Muscle layer of duodenum (tissue), 2 donors: ENCODE measurements at regions not wholly inside any gene's neighbourhood (a gene's known extent, or its start where the extent isn't known, plus 50 kb on each side); places are given as distances from the start of the nearest gene placed in this dataset.

ENCODE experiments used
- H3K27ac ChIP-seq: one replicate; pipeline ENCODE4 v1.7.0; 2013; ENCODE audit warnings: mild to moderate bottlenecking, low read length
- H3K27me3 ChIP-seq: one replicate; pipeline ENCODE4 v1.7.0; 2013; ENCODE audit warnings: low read depth, mild to moderate bottlenecking, control low read depth, low read length
- H3K36me3 ChIP-seq, 2 donors: one replicate each; pipeline ENCODE4 v1.7.0; 2013; ENCODE audit warnings: low read length in 2 of 2, control low read depth in 1 of 2, mild to moderate bottlenecking in 1 of 2; ENCODE audit not compliant: insufficient read depth in 2 of 2, control insufficient read depth in 1 of 2
- H3K4me1 ChIP-seq, 2 donors: one replicate each; pipeline ENCODE4 v1.7.0; 2013; ENCODE audit warnings: low read length in 2 of 2, mild to moderate bottlenecking in 2 of 2, control low read depth in 1 of 2, moderate library complexity in 1 of 2; ENCODE audit not compliant: insufficient read depth in 2 of 2, control insufficient read depth in 1 of 2
- H3K4me3 ChIP-seq, 2 donors: one replicate each; pipeline ENCODE4 v1.7.0; 2013; ENCODE audit warnings: low read length in 2 of 2, low read depth in 1 of 2, mild to moderate bottlenecking in 1 of 2
- H3K9me3 ChIP-seq, 2 donors: one replicate each; pipeline ENCODE4 v1.7.0; 2013; ENCODE audit warnings: low read length in 2 of 2, control low read depth in 1 of 2, mild to moderate bottlenecking in 1 of 2; ENCODE audit not compliant: control insufficient read depth in 1 of 2
- donor health status: healthy.

- Histone ChIP-seq H3K4me1 (no peaks in the 10 kb centered on the region), H3K4me3 (no peak overlapping the region), H3K27me3 (no peaks in the 10 kb centered on the region)
These were observed 208.0 kb downstream of the GPR37 start for GRCh38 chr7:124557587-124557986.

GRCh38 chr7:124557101-124557500 lies 208.5 kb downstream of the GPR37 start:
- H3K4me1 ChIP-seq: no peaks in the 10 kb centered on the region
- no peak overlapping the region for H3K4me3 ChIP-seq
- H3K27me3 ChIP-seq: no peaks in the 10 kb centered on the region
- no peaks in the 10 kb centered on the region for H3K9me3 ChIP-seq
- H3K36me3 ChIP-seq: no peaks in the 10 kb centered on the region
- no peak overlapping the region for H3K27ac ChIP-seq

More at GRCh38 chr7:124557587-124557986, 208.0 kb downstream of the GPR37 start:
- H3K9me3 ChIP-seq: no peaks in the 10 kb centered on the region
- H3K36me3 ChIP-seq: no peaks in the 10 kb centered on the region
- H3K27ac ChIP-seq: no peak overlapping the region

- Histone ChIP-seq H3K36me3 (no peaks in the 10 kb centered on the region), H3K4me1 (no peaks in the 10 kb centered on the region), H3K4me3 (no peak overlapping the region), H3K9me3 (no peaks in the 10 kb centered on the region), H3K27me3 (no peaks in the 10 kb centered on the region), H3K27ac (no peak overlapping the region)
These were observed 212.1 kb downstream of the GPR37 start for GRCh38 chr7:124553502-124553901.

- Histone ChIP-seq H3K4me3 (no peak overlapping the region), H3K9me3 (no peaks in the 10 kb centered on the region), H3K4me1 (no peaks in the 10 kb centered on the region), H3K36me3 (no peaks in the 10 kb centered on the region), H3K27ac (no peak overlapping the region), H3K27me3 (no peaks in the 10 kb centered on the region)
These were observed 213.4 kb downstream of the GPR37 start for GRCh38 chr7:124552217-124552616.

GRCh38 chr7:124550036-124550435 lies 215.6 kb downstream of the GPR37 start:
- no peaks in the 10 kb centered on the region for H3K27me3 ChIP-seq
- no peak overlapping the region for H3K4me3 ChIP-seq
- no peaks in the 10 kb centered on the region for H3K36me3 ChIP-seq
- H3K9me3 ChIP-seq: no peaks in the 10 kb centered on the region
- no peaks in the 10 kb centered on the region for H3K4me1 ChIP-seq
- no peak overlapping the region for H3K27ac ChIP-seq

GRCh38 chr7:124542476-124542875 lies 223.1 kb downstream of the GPR37 start:
- Histone ChIP-seq H3K27me3 (no peaks in the 10 kb centered on the region), H3K36me3 (no peaks in the 10 kb centered on the region), H3K4me3 (no peak overlapping the region), H3K4me1 (no peaks in the 10 kb centered on the region), H3K27ac (no peak overlapping the region), H3K9me3 (no peaks in the 10 kb centered on the region)

GRCh38 chr7:124536156-124536762 lies 229.3 kb downstream of the GPR37 start:
- H3K27ac ChIP-seq: no peak overlapping the region
- H3K4me1 ChIP-seq: no peaks in the 10 kb centered on the region
- no peaks in the 10 kb centered on the region for H3K27me3 ChIP-seq
- no peaks in the 10 kb centered on the region for H3K36me3 ChIP-seq
- H3K4me3 ChIP-seq: no peak overlapping the region
- H3K9me3 ChIP-seq: no peaks in the 10 kb centered on the region

GRCh38 chr7:124532166-124532565 lies 233.4 kb downstream of the GPR37 start:
- Histone ChIP-seq H3K4me3 (no peak overlapping the region), H3K27me3 (no peaks in the 10 kb centered on the region), H3K9me3 (peaks cover 0 to 5% of the 10 kb centered on the region in 2 donors), H3K36me3 (no peaks in the 10 kb centered on the region), H3K4me1 (no peaks in the 10 kb centered on the region), H3K27ac (no peak overlapping the region)

- Histone ChIP-seq H3K4me3 (no peak overlapping the region), H3K4me1 (no peaks in the 10 kb centered on the region), H3K27ac (no peak overlapping the region), H3K9me3 (no peaks in the 10 kb centered on the region), H3K36me3 (no peaks in the 10 kb centered on the region), H3K27me3 (no peaks in the 10 kb centered on the region)
These were observed 248.7 kb downstream of the GPR37 start for GRCh38 chr7:124516911-124517310.

GRCh38 chr7:124515106-124515830 lies 250.3 kb downstream of the GPR37 start:
- Histone ChIP-seq H3K4me1 (no peaks in the 10 kb centered on the region), H3K27ac (no peak overlapping the region), H3K36me3 (no peaks in the 10 kb centered on the region), H3K4me3 (no peak overlapping the region), H3K27me3 (no peaks in the 10 kb centered on the region), H3K9me3 (no peaks in the 10 kb centered on the region)

GRCh38 chr7:124514471-124514870 lies 251.1 kb downstream of the GPR37 start:
- Histone ChIP-seq H3K36me3 (no peaks in the 10 kb centered on the region), H3K9me3 (no peaks in the 10 kb centered on the region), H3K4me3 (no peak overlapping the region), H3K27ac (no peak overlapping the region), H3K27me3 (no peaks in the 10 kb centered on the region), H3K4me1 (no peaks in the 10 kb centered on the region)

- H3K4me1 ChIP-seq: no peaks in the 10 kb centered on the region
- H3K27me3 ChIP-seq: no peaks in the 10 kb centered on the region
- no peaks in the 10 kb centered on the region for H3K9me3 ChIP-seq
- H3K27ac ChIP-seq: no peak overlapping the region
- no peaks in the 10 kb centered on the region for H3K36me3 ChIP-seq
- H3K4me3 ChIP-seq: no peak overlapping the region
These were observed 268.4 kb downstream of the GPR37 start for GRCh38 chr7:124497176-124497575.
